Trophoblast cell (in vitro differentiated cells and primary cell): ENCODE measurements at regions not wholly inside any gene's neighbourhood (a gene's known extent, or its start where the extent isn't known, plus 50 kb on each side); places are given as distances from the start of the nearest gene placed in this dataset.

Experiments
- DNase-seq, 2 donors: peaks; one replicate each; pipeline ENCODE4 v3.0.0-alpha.2; 2016
- H2AFZ ChIP-seq: 2 replicates; pipeline ENCODE4 v1.6.1; 2013; ENCODE audit warnings: low read length, moderate library complexity, mild to moderate bottlenecking; ENCODE audit not compliant: insufficient read depth, poor library complexity
- H2AK5ac ChIP-seq: 2 replicates; pipeline ENCODE4 v1.6.1; 2013; ENCODE audit warnings: mild to moderate bottlenecking, low read length
- H2BK120ac ChIP-seq: 2 replicates; pipeline ENCODE4 v1.6.1; 2013; ENCODE audit warnings: low read length, mild to moderate bottlenecking, moderate library complexity; ENCODE audit not compliant: insufficient read depth, poor library complexity
- H2BK12ac ChIP-seq: 2 replicates; pipeline ENCODE4 v1.6.1; 2013; ENCODE audit warnings: mild to moderate bottlenecking, low read length, moderate library complexity
- H2BK5ac ChIP-seq: 2 replicates; pipeline ENCODE4 v1.6.1; 2013; ENCODE audit warnings: low read length, low read depth, moderate library complexity, mild to moderate bottlenecking; ENCODE audit not compliant: poor library complexity
- H3K14ac ChIP-seq: 2 replicates; pipeline ENCODE4 v1.6.1; 2013; ENCODE audit warnings: mild to moderate bottlenecking, low read length
- H3K18ac ChIP-seq: 2 replicates; pipeline ENCODE4 v1.6.1; 2013; ENCODE audit warnings: mild to moderate bottlenecking, low read length
- H3K23ac ChIP-seq: 2 replicates; pipeline ENCODE4 v1.6.1; 2013; ENCODE audit warnings: low read length
- H3K27ac ChIP-seq: 2 replicates; pipeline ENCODE4 v1.5.1; 2013; ENCODE audit warnings: low read depth, mild to moderate bottlenecking, inconsistent platforms, low read length, moderate library complexity
- H3K27me3 ChIP-seq: 2 replicates; pipeline ENCODE4 v1.6.1; 2013; ENCODE audit warnings: inconsistent platforms, mild to moderate bottlenecking, low read length, moderate library complexity; ENCODE audit not compliant: insufficient read depth
- H3K36me3 ChIP-seq, 2 experiments: 1 replicate in 1 of 2; 2 replicates in 1 of 2; pipeline ENCODE4 v1.6.1; 2013; ENCODE audit warnings: low read length in 2 of 2, mild to moderate bottlenecking in 2 of 2, moderate library complexity in 1 of 2; ENCODE audit not compliant: insufficient read depth in 2 of 2, control insufficient read depth in 1 of 2
- H3K4ac ChIP-seq: 2 replicates; pipeline ENCODE4 v1.6.1; 2013; ENCODE audit warnings: low read depth, mild to moderate bottlenecking, low read length, moderate library complexity
- H3K4me1 ChIP-seq, 2 experiments: 1 replicate in 1 of 2; 2 replicates in 1 of 2; pipeline ENCODE4 v1.6.1; 2013; ENCODE audit warnings: low read length in 2 of 2, mild to moderate bottlenecking in 2 of 2, moderate library complexity in 1 of 2; ENCODE audit not compliant: insufficient read depth in 2 of 2, control insufficient read depth in 1 of 2
- H3K4me2 ChIP-seq: 2 replicates; pipeline ENCODE4 v1.6.1; 2013; ENCODE audit warnings: inconsistent platforms, mild to moderate bottlenecking, low read length, moderate library complexity
- H3K4me3 ChIP-seq: 2 replicates; pipeline ENCODE4 v1.5.1; 2013; ENCODE audit warnings: mild to moderate bottlenecking, low read depth, low read length, inconsistent platforms
- H3K79me1 ChIP-seq: one replicate; pipeline ENCODE4 v1.6.1; 2013; ENCODE audit warnings: low read length
- H3K79me2 ChIP-seq: 2 replicates; pipeline ENCODE4 v1.6.1; 2013; ENCODE audit warnings: low read length, mild to moderate bottlenecking; ENCODE audit not compliant: control insufficient read depth, insufficient read depth, poor library complexity
- H3K9ac ChIP-seq: 2 replicates; pipeline ENCODE4 v1.6.1; 2013; ENCODE audit warnings: mild to moderate bottlenecking, low read length
- H3K9me3 ChIP-seq: 2 replicates; pipeline ENCODE4 v1.6.1; 2013; ENCODE audit warnings: low read depth, mild to moderate bottlenecking, control low read depth, inconsistent platforms, low read length; ENCODE audit not compliant: insufficient read depth
- H4K12ac ChIP-seq: 2 replicates; pipeline ENCODE4 v1.6.1; 2013; ENCODE audit warnings: low read depth, mild to moderate bottlenecking, low read length, moderate library complexity
- H4K8ac ChIP-seq: 2 replicates; pipeline ENCODE4 v1.6.1; 2013; ENCODE audit warnings: low read depth, mild to moderate bottlenecking, low read length, moderate library complexity
- H4K91ac ChIP-seq: one replicate; pipeline ENCODE4 v1.6.1; 2013; ENCODE audit warnings: low read depth, mild to moderate bottlenecking, low read length, moderate library complexity
- WGBS: extraction: QIAGEN DNeasy Blood & Tissue Kit; methylation state at CpG from one replicate; pipeline ENCODE4 v1.1.7; 2013; ENCODE audit warnings: missing lambda C conversion rate; ENCODE audit not compliant: insufficient read length, insufficient coverage; ENCODE audit errors: extremely low coverage; 5-methylcytosine and 5-hydroxymethylcytosine counted together

DNA sequence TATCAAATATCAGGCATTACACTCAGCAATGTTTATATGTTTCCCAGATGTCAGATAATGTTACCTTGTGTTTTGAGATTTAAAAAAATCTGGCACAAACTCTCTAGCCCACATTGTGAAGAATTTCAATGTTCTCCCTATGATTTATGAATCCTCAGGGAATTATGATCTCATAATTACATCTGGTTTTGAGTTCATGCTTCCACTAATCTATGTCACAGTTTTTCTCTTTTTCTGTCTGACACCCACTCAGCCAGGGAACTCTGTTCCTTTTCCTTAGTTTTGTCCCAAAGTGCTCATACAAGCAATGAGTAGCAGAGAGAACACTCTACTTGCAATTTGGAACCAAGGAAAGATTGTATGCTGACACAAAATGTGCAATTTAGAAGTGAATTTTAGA, 212.1 kb upstream of the POF1B start:
- H4K12ac ChIP-seq, result no peak overlapping the region
- H4K91ac ChIP-seq, result no peak overlapping the region
- H3K14ac ChIP-seq, result no peak overlapping the region
- no peak overlapping the region for H4K8ac ChIP-seq
- no peak overlapping the region for H2BK5ac ChIP-seq
- H3K9me3 ChIP-seq, result no peaks in the 10 kb centered on the region
- no peak overlapping the region for H3K23ac ChIP-seq
- H3K27ac ChIP-seq, result no peak overlapping the region
- H2BK12ac ChIP-seq, result no peak overlapping the region
- H2AFZ ChIP-seq, result no peak overlapping the region
- no peaks in the 10 kb centered on the region for H3K27me3 ChIP-seq
- no peak overlapping the region for H3K9ac ChIP-seq
- peaks cover 3% of the 10 kb centered on the region for H3K79me1 ChIP-seq
- H3K36me3 ChIP-seq, result no peaks in the 10 kb centered on the region
- no peak for DNase-seq
- no peak overlapping the region for H3K4me3 ChIP-seq
- H2BK120ac ChIP-seq, result peak overlapping the region; percentile 17
- H3K4me1 ChIP-seq, result peaks cover 5 to 8% of the 10 kb centered on the region in 2 experiments
- no peak overlapping the region for H2AK5ac ChIP-seq
- no peak overlapping the region for H3K4me2 ChIP-seq
- no peak overlapping the region for H3K4ac ChIP-seq
- no peaks in the 10 kb centered on the region for H3K79me2 ChIP-seq
- no peak overlapping the region for H3K18ac ChIP-seq

DNA sequence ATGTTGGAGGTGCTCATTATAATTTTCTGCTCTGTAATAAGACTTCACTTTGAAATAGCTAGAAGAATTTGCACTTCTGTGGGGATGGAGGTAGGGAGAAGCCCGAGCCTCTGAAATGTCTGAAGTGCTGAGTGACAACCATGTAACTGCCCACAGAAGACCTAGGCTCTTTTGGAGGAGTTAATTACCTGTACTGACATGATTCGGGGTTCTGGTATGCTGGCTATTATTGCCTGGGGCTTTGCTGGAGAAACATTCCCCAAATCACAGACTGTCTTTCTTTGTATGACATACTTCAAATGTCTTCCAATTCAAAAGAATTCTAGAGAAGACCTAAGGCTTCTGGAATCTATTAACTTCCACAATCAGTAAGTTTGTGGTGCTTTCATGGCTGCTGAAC, 211.2 kb upstream of the POF1B start:
- H3K4me2 ChIP-seq, result no peak overlapping the region
- no peak overlapping the region for H4K91ac ChIP-seq
- no peak overlapping the region for H3K4me3 ChIP-seq
- H2BK120ac ChIP-seq, result no peak overlapping the region
- no peak overlapping the region for H3K9ac ChIP-seq
- H2BK12ac ChIP-seq, result no peak overlapping the region
- H3K4me1 ChIP-seq, result peaks cover 5 to 8% of the 10 kb centered on the region in 2 experiments
- H3K36me3 ChIP-seq, result no peaks in the 10 kb centered on the region
- no peak overlapping the region for H3K23ac ChIP-seq
- H2AFZ ChIP-seq, result no peak overlapping the region
- no CpG with 5 or more reads among the region's 2 CpGs for WGBS
- H3K18ac ChIP-seq, result no peak overlapping the region
- H4K12ac ChIP-seq, result no peak overlapping the region
- no peaks in the 10 kb centered on the region for H3K9me3 ChIP-seq
- no peak overlapping the region for H3K14ac ChIP-seq
- no peak overlapping the region for H2BK5ac ChIP-seq
- H3K79me1 ChIP-seq, result peaks cover 3% of the 10 kb centered on the region
- H3K27me3 ChIP-seq, result no peaks in the 10 kb centered on the region
- no peaks in the 10 kb centered on the region for H3K79me2 ChIP-seq
- H3K4ac ChIP-seq, result no peak overlapping the region
- peak; percentile 59 to 73 for DNase-seq
- no peak overlapping the region for H2AK5ac ChIP-seq
- H3K27ac ChIP-seq, result no peak overlapping the region
- H4K8ac ChIP-seq, result no peak overlapping the region

DNA sequence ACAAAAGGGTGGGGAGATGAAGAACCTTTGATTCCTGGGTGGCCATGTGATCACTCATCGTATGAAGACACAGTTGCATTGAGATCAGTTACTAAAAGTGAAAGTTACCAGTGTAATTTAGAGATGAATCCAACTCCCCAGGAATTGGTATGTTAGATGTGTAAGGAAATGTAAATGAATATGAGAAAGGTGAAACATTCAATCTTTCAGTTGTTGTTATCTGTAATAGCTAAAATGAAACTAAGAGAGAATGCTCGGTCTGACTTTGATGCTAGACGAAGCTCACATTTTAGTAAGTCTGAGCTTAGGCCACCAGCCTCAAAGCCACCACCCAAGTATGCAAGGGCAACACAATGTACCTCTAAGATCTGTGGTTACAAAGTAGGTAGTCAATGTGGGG, 194.3 kb upstream of the POF1B start:
- H3K23ac ChIP-seq, result no peak overlapping the region
- no peaks in the 10 kb centered on the region for H3K9me3 ChIP-seq
- H2AK5ac ChIP-seq, result no peak overlapping the region
- H3K79me1 ChIP-seq, result no peaks in the 10 kb centered on the region
- no CpG with 5 or more reads among the region's 3 CpGs for WGBS
- H2AFZ ChIP-seq, result no peak overlapping the region
- no peak overlapping the region for H2BK120ac ChIP-seq
- no peak overlapping the region for H3K27ac ChIP-seq
- H3K36me3 ChIP-seq, result no peaks in the 10 kb centered on the region
- no peak overlapping the region for H3K4me3 ChIP-seq
- H4K91ac ChIP-seq, result no peak overlapping the region
- no peaks in the 10 kb centered on the region for H3K4me1 ChIP-seq
- H2BK5ac ChIP-seq, result no peak overlapping the region
- H4K8ac ChIP-seq, result no peak overlapping the region
- H2BK12ac ChIP-seq, result no peak overlapping the region
- H3K27me3 ChIP-seq, result no peaks in the 10 kb centered on the region
- H3K9ac ChIP-seq, result no peak overlapping the region
- no peak overlapping the region for H4K12ac ChIP-seq
- H3K14ac ChIP-seq, result no peak overlapping the region
- H3K79me2 ChIP-seq, result no peaks in the 10 kb centered on the region
- no peak for DNase-seq
- H3K18ac ChIP-seq, result no peak overlapping the region
- H3K4ac ChIP-seq, result no peak overlapping the region
- H3K4me2 ChIP-seq, result no peak overlapping the region

DNA sequence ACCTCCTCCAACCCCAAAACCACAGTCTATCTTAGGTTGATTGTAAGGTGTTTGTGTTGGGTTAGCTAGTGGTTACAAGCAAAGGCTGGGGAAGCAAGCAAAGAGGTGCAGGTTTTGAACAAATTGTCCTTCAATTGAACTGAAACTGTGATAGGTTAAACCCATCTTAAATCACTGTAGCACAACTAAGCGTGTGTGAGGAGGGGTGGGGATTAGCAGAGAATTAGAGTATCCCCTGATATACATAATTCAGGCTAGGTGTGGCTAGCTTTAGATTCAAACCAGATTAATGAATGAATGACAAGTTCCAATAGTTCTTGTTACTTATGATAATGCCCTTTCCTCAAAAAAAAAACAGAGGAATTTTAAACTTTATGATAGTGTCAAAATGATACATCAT, 191.0 kb upstream of the POF1B start:
- H3K18ac ChIP-seq, result no peak overlapping the region
- no peaks in the 10 kb centered on the region for H3K36me3 ChIP-seq
- no peak overlapping the region for H4K8ac ChIP-seq
- H3K9me3 ChIP-seq, result no peaks in the 10 kb centered on the region
- H3K9ac ChIP-seq, result no peak overlapping the region
- H3K79me2 ChIP-seq, result no peaks in the 10 kb centered on the region
- no peaks in the 10 kb centered on the region for H3K79me1 ChIP-seq
- no peak overlapping the region for H3K4me3 ChIP-seq
- H2BK12ac ChIP-seq, result no peak overlapping the region
- no peak overlapping the region for H2BK120ac ChIP-seq
- no peak overlapping the region for H3K23ac ChIP-seq
- WGBS, result no CpG with 5 or more reads among the region's 1 CpG
- H3K4ac ChIP-seq, result no peak overlapping the region
- no peak overlapping the region for H2AFZ ChIP-seq
- no peak overlapping the region for H2BK5ac ChIP-seq
- H3K4me1 ChIP-seq, result no peaks in the 10 kb centered on the region
- H4K91ac ChIP-seq, result no peak overlapping the region
- no peak overlapping the region for H2AK5ac ChIP-seq
- H3K4me2 ChIP-seq, result no peak overlapping the region
- H3K27ac ChIP-seq, result no peak overlapping the region
- no peak overlapping the region for H4K12ac ChIP-seq
- H3K14ac ChIP-seq, result no peak overlapping the region
- no peaks in the 10 kb centered on the region for H3K27me3 ChIP-seq
- DNase-seq, result no peak
